Uterus (tissue), 3 donors: ENCODE measurements at regions not wholly inside any gene's neighbourhood (a gene's known extent, or its start where the extent isn't known, plus 50 kb on each side); places are given as distances from the start of the nearest gene placed in this dataset.

Experiments used
- DNase-seq, 2 donors: peaks; one replicate each; pipeline ENCODE4 v3.0.0-alpha.2; 2019 to 2020
- H3K27ac ChIP-seq, 2 donors: fragments of 200-600 bp; sonication (generic); 1 replicate in 1 of 2; 2 replicates in 1 of 2; pipeline ENCODE4 v1.5.1; 2016 to 2018
- H3K27me3 ChIP-seq, 2 donors: fragments of 200-600 bp; sonication (generic); one replicate each; pipeline ENCODE4 v1.5.1; 2018 to 2019; ENCODE audit warnings: control low read depth in 1 of 2
- H3K36me3 ChIP-seq, 2 donors: fragments of 200-600 bp; sonication (generic); one replicate each; pipeline ENCODE4 v1.5.1; 2019; ENCODE audit warnings: control low read depth in 1 of 2
- H3K4me1 ChIP-seq, 2 donors: fragments of 200-600 bp; sonication (generic); one replicate each; pipeline ENCODE4 v1.5.1; 2018 to 2019; ENCODE audit warnings: control low read depth in 1 of 2
- H3K4me3 ChIP-seq, 2 donors: fragments of 200-600 bp; sonication (generic); 1 replicate in 1 of 2; 2 replicates in 1 of 2; pipeline ENCODE4 v1.5.1; 2018 to 2019; ENCODE audit warnings: mild to moderate bottlenecking in 1 of 2
- H3K9me3 ChIP-seq, 2 donors: fragments of 200-600 bp; sonication (generic); one replicate each; pipeline ENCODE4 v1.5.1; 2019; ENCODE audit warnings: control low read depth in 1 of 2
- POLR2A ChIP-seq, 2 donors: fragments of 450-650 bp; IDR thresholded peaks; one replicate each; pipeline ENCODE4 v1.6.1; 2016; ENCODE audit warnings: antibody characterized with exemption in 2 of 2, mild to moderate bottlenecking in 1 of 2, moderate library complexity in 1 of 2
- intact Hi-C: fragments of 100-400 bp; cut with DNase I; formaldehyde crosslinking; loops from one replicate; pipeline ENCODE4 v1.15.1; 2023; ENCODE audit warnings: low total_unique reads
- TF ChIP-seq, protein P1 (sequence below), 4 experiments: fragments of 200-600 bp in 2 of 4; fragments of 450-650 bp in 2 of 4; sonication (generic) in 2 of 4; IDR thresholded peaks; one replicate each; pipeline ENCODE4 v1.5.1; 2016 to 2019; ENCODE audit warnings: antibody characterized with exemption in 4 of 4, mild to moderate bottlenecking in 2 of 4, moderate library complexity in 1 of 4
- donor health status: DM: yes; HTN: yes; CAD: no.

GRCh38 chr4:11166034-11166433, 262.7 kb downstream of the HS3ST1 start:
- no peak for DNase-seq
- Histone ChIP-seq H3K27me3 (no peaks in the 10 kb centered on the region), H3K4me1 (no peaks in the 10 kb centered on the region), H3K9me3 (no peaks in the 10 kb centered on the region), H3K36me3 (no peaks in the 10 kb centered on the region), H3K27ac (no peak overlapping the region), H3K4me3 (no peak overlapping the region)
- no peak for TF ChIP-seq POLR2A (IDR thresholded peaks at IDR 0.05)
- TF ChIP-seq, protein P1, sequence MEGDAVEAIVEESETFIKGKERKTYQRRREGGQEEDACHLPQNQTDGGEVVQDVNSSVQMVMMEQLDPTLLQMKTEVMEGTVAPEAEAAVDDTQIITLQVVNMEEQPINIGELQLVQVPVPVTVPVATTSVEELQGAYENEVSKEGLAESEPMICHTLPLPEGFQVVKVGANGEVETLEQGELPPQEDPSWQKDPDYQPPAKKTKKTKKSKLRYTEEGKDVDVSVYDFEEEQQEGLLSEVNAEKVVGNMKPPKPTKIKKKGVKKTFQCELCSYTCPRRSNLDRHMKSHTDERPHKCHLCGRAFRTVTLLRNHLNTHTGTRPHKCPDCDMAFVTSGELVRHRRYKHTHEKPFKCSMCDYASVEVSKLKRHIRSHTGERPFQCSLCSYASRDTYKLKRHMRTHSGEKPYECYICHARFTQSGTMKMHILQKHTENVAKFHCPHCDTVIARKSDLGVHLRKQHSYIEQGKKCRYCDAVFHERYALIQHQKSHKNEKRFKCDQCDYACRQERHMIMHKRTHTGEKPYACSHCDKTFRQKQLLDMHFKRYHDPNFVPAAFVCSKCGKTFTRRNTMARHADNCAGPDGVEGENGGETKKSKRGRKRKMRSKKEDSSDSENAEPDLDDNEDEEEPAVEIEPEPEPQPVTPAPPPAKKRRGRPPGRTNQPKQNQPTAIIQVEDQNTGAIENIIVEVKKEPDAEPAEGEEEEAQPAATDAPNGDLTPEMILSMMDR (IDR thresholded peaks at IDR 0.05) = no peak
- intact Hi-C loops = no loop called here

- no peaks in the 10 kb centered on the region for H3K9me3 ChIP-seq
- H3K4me1 ChIP-seq = no peaks in the 10 kb centered on the region
- no peaks in the 10 kb centered on the region for H3K36me3 ChIP-seq
- TF ChIP-seq, protein P1 (IDR thresholded peaks at IDR 0.05) = no peak
- no peak for TF ChIP-seq POLR2A (IDR thresholded peaks at IDR 0.05)
- DNase-seq = no peak
- no peak overlapping the region for H3K27ac ChIP-seq
- no peak overlapping the region for H3K4me3 ChIP-seq
- no peaks in the 10 kb centered on the region for H3K27me3 ChIP-seq
- intact Hi-C loops = no loop called here
Observed at GRCh38 chr4:11165052-11165451, 263.6 kb downstream of the HS3ST1 start.

- TF ChIP-seq POLR2A (IDR thresholded peaks at IDR 0.05) = no peak
- TF ChIP-seq, protein P1 (IDR thresholded peaks at IDR 0.05) = no peak
- no peak for DNase-seq
- Histone ChIP-seq H3K9me3 (no peaks in the 10 kb centered on the region), H3K4me3 (no peak overlapping the region), H3K27me3 (no peaks in the 10 kb centered on the region), H3K27ac (no peak overlapping the region), H3K4me1 (no peaks in the 10 kb centered on the region), H3K36me3 (no peaks in the 10 kb centered on the region)
- intact Hi-C loops = no loop called here
Observed at GRCh38 chr4:11160288-11160687, 268.4 kb downstream of the HS3ST1 start.

GRCh38 chr4:11158971-11159370, 269.7 kb downstream of the HS3ST1 start:
- Histone ChIP-seq H3K27ac (no peak overlapping the region), H3K4me3 (no peak overlapping the region), H3K27me3 (no peaks in the 10 kb centered on the region), H3K4me1 (no peaks in the 10 kb centered on the region), H3K9me3 (no peaks in the 10 kb centered on the region), H3K36me3 (no peaks in the 10 kb centered on the region)
- intact Hi-C loops = no loop called here
- DNase-seq = no peak
- no peak for TF ChIP-seq POLR2A (IDR thresholded peaks at IDR 0.05)
- TF ChIP-seq, protein P1 (IDR thresholded peaks at IDR 0.05) = no peak

GRCh38 chr4:11155208-11155867, 273.4 kb downstream of the HS3ST1 start:
- Histone ChIP-seq H3K27ac (no peak overlapping the region), H3K27me3 (no peaks in the 10 kb centered on the region), H3K4me3 (no peak overlapping the region), H3K36me3 (no peaks in the 10 kb centered on the region), H3K9me3 (no peaks in the 10 kb centered on the region), H3K4me1 (no peaks in the 10 kb centered on the region)
- intact Hi-C loops = no loop called here
- DNase-seq = no peak
- no peak for TF ChIP-seq POLR2A (IDR thresholded peaks at IDR 0.05)
- TF ChIP-seq, protein P1 (IDR thresholded peaks at IDR 0.05) = no peak
